ENCODE measurements at regions not wholly inside any gene's neighbourhood (a gene's known extent, or its start where the extent isn't known, plus 50 kb on each side); places are given as distances from the start of the nearest gene placed in this dataset.

DNA sequence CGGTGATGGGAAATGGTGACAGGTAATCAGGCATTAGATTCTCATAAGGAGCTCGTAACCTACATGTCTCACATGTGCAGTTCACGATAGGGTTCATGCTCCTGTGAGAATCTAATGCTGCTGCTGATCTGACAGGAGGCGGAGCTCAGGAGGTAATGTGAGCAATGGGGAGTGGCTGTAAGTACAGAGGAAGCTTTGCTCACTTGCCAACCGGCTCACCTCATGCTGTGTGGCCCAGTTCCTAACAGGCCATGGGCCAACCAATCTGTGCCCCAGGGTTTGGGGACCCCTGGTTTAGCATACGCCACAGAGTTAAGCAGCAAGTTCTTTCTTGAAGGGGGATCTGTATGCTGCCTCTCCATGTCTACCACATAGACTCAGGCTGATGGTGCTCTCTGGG lies 133.1 kb downstream of the IQUB start:
- no peak overlapping the region for H3K27ac Mint-ChIP-seq (ENCODE audit: unreplicated experiment)
- no peaks in the 10 kb centered on the region for H3K36me3 Mint-ChIP-seq (ENCODE audit: low read depth, unreplicated experiment)
- no peaks in the 10 kb centered on the region for H3K9me3 Mint-ChIP-seq (ENCODE audit: unreplicated experiment)
- no peaks in the 10 kb centered on the region for H3K4me1 Mint-ChIP-seq (ENCODE audit: unreplicated experiment)
- no peaks in the 10 kb centered on the region for H3K27me3 Mint-ChIP-seq (ENCODE audit: unreplicated experiment)
- TF ChIP-seq, protein P1, sequence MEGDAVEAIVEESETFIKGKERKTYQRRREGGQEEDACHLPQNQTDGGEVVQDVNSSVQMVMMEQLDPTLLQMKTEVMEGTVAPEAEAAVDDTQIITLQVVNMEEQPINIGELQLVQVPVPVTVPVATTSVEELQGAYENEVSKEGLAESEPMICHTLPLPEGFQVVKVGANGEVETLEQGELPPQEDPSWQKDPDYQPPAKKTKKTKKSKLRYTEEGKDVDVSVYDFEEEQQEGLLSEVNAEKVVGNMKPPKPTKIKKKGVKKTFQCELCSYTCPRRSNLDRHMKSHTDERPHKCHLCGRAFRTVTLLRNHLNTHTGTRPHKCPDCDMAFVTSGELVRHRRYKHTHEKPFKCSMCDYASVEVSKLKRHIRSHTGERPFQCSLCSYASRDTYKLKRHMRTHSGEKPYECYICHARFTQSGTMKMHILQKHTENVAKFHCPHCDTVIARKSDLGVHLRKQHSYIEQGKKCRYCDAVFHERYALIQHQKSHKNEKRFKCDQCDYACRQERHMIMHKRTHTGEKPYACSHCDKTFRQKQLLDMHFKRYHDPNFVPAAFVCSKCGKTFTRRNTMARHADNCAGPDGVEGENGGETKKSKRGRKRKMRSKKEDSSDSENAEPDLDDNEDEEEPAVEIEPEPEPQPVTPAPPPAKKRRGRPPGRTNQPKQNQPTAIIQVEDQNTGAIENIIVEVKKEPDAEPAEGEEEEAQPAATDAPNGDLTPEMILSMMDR (IDR thresholded peaks at IDR 0.05; ENCODE audit: unreplicated experiment): no peak
- no peak overlapping the region for H3K4me3 Mint-ChIP-seq (ENCODE audit: unreplicated experiment)
- no peak for DNase-seq (ENCODE audit: low spot score)

DNA sequence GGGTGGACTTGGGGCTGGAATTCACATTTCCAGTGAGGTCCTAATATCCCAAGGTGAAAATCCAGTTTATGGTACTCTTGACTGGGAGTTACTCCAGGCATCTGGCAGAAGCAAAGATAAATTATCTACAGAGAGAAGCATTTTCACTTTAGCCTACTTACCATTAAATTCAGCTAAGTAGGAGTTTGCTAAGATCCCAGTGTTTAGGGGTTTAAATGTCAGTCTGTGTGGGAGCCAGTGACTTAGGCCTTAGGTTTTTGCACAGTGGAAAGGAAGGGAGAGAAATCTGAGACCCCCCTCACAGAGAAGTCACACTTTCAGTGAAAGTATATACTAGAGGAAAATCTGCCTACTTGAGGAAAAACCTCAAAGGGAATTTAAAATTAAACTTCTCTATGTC lies 134.2 kb downstream of the IQUB start:
- DNase-seq (ENCODE audit: low spot score): no peak
- Mint-ChIP-seq H3K4me1 (ENCODE audit: unreplicated experiment) (no peaks in the 10 kb centered on the region), H3K4me3 (ENCODE audit: unreplicated experiment) (no peak overlapping the region), H3K27ac (ENCODE audit: unreplicated experiment) (no peak overlapping the region), H3K36me3 (ENCODE audit: low read depth, unreplicated experiment) (no peaks in the 10 kb centered on the region), H3K9me3 (ENCODE audit: unreplicated experiment) (no peaks in the 10 kb centered on the region), H3K27me3 (ENCODE audit: unreplicated experiment) (no peaks in the 10 kb centered on the region)
- TF ChIP-seq, protein P1 (IDR thresholded peaks at IDR 0.05; ENCODE audit: unreplicated experiment): no peak

DNA sequence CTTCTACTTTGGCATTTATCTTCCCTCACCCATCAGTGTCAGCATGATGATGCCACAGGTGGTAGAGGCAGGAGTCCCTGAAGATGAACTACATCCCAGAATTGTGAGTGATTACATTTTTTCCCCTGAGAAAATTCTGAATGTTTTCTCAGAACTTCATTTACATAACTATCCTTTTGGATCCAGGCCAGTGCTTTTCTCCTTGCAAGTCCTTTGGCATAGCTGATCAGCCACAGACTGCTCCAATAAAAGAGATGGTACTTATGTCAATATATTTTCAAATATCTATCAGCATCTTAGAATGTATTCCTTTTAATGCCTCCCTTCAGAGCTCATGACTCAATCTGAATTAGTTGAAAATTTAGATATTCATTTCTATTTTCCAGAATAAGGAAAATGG lies 135.5 kb downstream of the IQUB start:
- TF ChIP-seq, protein P1 (IDR thresholded peaks at IDR 0.05; ENCODE audit: unreplicated experiment): no peak
- Mint-ChIP-seq H3K4me3 (ENCODE audit: unreplicated experiment) (no peak overlapping the region), H3K4me1 (ENCODE audit: unreplicated experiment) (no peaks in the 10 kb centered on the region), H3K27ac (ENCODE audit: unreplicated experiment) (no peak overlapping the region), H3K9me3 (ENCODE audit: unreplicated experiment) (no peaks in the 10 kb centered on the region), H3K36me3 (ENCODE audit: low read depth, unreplicated experiment) (no peaks in the 10 kb centered on the region), H3K27me3 (ENCODE audit: unreplicated experiment) (no peaks in the 10 kb centered on the region)
- no peak for DNase-seq (ENCODE audit: low spot score)

DNA sequence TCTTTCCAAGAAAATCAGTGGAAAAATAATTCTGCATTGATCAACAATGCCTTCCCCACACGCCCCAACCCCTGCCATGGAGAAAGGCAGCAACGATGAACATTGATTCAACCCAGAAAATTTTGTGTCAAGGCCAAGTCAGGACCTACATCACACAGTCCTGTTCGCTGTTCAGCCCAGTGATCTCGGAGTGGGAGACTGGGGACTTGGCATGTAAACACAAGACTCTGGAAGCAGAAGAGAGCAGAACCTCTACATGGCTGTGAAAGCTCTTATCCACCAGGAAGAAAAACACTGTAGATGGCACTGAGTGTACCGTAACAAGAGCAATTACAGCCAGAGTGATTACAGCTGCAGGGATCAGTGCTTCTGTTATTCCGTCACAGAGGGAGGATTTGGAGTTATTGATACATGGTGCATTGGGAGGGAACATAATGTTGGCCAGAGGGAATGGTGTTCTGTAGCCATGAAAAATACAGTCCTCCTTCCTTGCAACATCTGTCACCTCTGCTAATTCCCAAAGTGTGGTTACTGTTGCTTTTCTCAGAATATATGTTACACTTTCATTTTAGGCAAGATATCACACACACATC lies 136.6 kb downstream of the IQUB start:
- Mint-ChIP-seq H3K4me3 (ENCODE audit: unreplicated experiment) (no peak overlapping the region), H3K9me3 (ENCODE audit: unreplicated experiment) (no peaks in the 10 kb centered on the region), H3K27ac (ENCODE audit: unreplicated experiment) (no peak overlapping the region), H3K36me3 (ENCODE audit: low read depth, unreplicated experiment) (no peaks in the 10 kb centered on the region), H3K27me3 (ENCODE audit: unreplicated experiment) (no peaks in the 10 kb centered on the region), H3K4me1 (ENCODE audit: unreplicated experiment) (no peaks in the 10 kb centered on the region)
- TF ChIP-seq, protein P1 (IDR thresholded peaks at IDR 0.05; ENCODE audit: unreplicated experiment): no peak
- no peak for DNase-seq (ENCODE audit: low spot score)

DNA sequence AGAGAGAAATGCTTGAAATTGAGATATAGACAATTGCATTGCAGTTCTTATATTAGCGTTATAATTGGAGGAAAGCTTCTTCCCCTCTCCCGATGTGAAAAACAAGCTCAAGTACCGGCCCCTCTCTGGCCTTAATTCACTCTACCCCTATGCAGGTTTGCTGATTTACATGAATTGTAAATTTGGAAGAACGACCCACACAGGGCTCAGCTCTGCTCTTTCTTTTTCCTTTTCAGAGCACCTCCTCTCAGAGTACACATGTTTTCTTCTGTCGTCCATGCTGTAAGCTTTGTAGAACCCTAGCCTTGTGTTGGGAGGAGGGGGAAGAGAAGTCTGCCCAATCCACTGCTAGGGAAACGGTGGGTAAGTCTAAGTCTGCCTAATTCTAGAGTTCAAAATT lies 140.8 kb downstream of the IQUB start:
- TF ChIP-seq, protein P1 (IDR thresholded peaks at IDR 0.05; ENCODE audit: unreplicated experiment): no peak
- H3K9me3 Mint-ChIP-seq (ENCODE audit: unreplicated experiment): no peaks in the 10 kb centered on the region
- no peak for DNase-seq (ENCODE audit: low spot score)
- no peak overlapping the region for H3K27ac Mint-ChIP-seq (ENCODE audit: unreplicated experiment)
- H3K36me3 Mint-ChIP-seq (ENCODE audit: low read depth, unreplicated experiment): no peaks in the 10 kb centered on the region
- no peak overlapping the region for H3K4me3 Mint-ChIP-seq (ENCODE audit: unreplicated experiment)
- no peaks in the 10 kb centered on the region for H3K4me1 Mint-ChIP-seq (ENCODE audit: unreplicated experiment)
- H3K27me3 Mint-ChIP-seq (ENCODE audit: unreplicated experiment): no peaks in the 10 kb centered on the region

Data from endothelial cell (in vitro differentiated cells).